Renal pelvis (tissue), 1 donor: ENCODE measurements at regions not wholly inside any gene's neighbourhood (a gene's known extent, or its start where the extent isn't known, plus 50 kb on each side); places are given as distances from the start of the nearest gene placed in this dataset.
"Not testable (repeated sequence)": the region's sequence is repeated elsewhere in the genome, so short reads cannot be mapped to it uniquely, and the experiment has no call there.

ENCODE experiments used
- DNase-seq: peaks from one replicate; pipeline ENCODE4 v3.0.0-alpha.2; 2013

DNA sequence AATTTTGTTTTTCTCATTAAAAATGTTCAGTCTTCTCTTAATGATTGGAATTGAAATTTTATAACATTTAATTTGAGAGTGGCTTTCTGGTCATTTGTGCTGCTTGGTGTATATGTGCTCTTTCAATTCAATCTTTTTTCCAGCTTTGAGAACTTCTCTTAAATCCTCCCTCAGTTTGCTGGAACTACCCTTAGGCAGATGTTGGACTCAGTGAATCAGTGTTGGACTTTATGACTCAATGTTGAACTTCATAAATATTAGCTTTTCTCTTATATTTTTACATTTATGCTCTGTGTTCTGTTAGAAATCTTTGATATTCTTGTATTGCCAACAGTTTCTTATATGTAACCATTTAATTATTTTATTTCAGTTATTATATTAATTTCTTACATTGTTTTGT is 935.5 kb upstream of the FBXO33 start:
- DNase-seq: no peak

DNA sequence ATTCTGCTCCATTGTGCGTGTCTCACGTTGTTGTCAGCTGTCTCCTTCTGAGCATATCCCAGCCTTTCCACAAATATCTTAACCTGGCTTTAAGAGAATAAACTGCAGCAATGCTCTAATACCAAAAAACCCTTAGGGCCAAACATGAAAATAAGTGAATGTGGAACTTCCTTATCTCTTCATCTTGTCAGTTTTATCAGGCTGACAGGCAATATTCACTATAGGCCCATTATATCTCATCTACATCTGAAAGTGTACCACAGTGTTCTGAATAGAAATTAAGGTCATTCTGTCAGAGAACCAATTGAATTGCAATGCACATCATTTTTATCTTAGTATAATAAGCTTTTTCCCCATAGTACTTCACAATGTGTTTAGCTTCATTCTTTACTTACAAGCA is 933.1 kb upstream of the FBXO33 start:
- DNase-seq: no peak

DNA sequence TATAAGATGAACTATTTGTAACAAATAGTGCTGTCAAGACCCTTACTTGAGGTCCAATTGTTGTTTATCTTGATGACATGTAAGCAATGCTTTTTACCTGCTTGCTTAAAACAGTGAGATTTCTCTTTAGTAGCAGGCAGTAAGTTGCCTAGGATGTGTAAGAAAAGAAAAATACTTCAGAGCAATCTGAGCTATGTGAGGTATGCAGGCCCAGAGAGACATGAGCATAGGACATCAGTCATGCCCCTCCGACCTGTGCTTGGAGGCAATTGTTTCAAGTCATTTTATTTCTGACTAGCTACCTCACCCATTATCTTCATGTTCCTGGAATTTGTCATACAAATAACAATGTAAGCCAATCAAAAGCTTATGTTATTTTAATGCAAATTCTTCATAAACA is 930.6 kb upstream of the FBXO33 start:
- no peak for DNase-seq

DNA sequence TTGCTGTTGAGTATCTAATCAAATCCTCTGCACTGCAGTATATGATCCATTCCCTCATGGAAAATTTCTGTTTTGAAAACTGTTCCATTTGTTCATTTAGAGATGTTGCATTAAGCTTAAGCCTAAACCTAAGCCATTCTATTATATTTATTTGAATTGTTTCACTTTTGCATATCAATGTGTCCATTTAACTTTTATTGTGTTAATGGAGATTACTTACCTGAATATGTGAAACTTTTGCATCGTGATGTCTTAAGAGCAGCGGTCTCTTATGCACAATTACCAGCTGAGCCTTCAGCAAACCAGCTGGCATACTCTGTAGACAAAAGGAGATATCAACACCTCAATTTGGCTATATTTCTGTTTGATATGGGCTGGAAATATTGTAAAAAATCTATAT is 922.5 kb upstream of the FBXO33 start:
- no peak for DNase-seq

DNA sequence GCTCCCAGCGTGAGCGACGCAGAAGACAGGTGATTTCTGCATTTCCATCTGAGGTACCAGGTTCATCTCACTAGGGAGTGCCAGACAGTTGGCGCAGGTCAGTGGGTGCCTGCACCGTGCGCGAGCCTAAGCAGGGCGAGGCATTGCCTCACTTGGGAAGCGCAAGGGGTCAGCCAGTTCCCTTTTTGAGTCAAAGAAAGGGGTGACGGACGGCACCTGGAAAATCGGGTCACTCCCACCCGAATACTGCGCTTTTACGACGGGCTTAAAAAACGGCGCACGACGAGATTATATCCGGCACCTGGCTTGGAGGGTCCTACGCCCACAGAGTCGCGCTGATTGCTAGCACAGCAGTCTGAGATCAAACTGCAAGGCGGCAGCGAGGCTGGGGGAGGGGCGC is 915.9 kb upstream of the FBXO33 start:
- not testable (repeated sequence) for DNase-seq

DNA sequence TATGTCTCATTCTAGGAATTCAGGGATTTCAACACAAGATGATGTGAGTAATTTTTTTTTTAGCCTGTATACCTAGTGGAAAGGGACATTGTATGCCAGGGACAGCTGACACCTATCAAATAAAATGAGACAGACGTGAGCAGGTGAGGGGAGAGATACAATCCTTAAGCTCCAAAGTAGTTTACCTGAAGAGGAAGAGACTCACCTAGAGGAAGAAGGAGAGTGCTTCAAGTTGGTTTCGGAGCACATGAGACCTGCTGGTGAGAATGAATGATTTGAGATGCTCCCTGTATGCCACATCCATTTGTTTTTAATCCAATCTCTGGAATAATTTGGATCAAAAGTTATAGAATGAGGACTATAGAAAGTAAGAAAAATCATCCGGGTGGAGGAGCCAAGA is 915.4 kb upstream of the FBXO33 start:
- DNase-seq: no peak

DNA sequence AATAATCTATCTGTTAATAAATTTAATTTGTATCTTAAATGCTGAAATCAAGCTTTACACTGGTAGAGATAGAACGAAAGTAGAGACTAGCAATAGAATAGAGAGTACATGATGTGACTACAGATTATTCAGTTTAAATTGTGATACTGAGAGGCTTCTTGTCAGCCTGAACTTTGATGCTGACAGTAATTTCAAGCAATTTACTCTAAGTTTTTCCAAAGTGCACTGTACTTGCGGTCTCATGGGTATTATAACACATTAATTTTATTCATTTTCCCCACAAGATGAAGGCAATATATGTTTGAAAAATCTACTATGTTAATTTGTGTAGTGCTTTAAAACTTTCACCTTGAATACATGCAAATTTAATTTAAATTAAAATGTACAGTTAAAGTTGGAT is 914.0 kb upstream of the FBXO33 start:
- no peak for DNase-seq

DNA sequence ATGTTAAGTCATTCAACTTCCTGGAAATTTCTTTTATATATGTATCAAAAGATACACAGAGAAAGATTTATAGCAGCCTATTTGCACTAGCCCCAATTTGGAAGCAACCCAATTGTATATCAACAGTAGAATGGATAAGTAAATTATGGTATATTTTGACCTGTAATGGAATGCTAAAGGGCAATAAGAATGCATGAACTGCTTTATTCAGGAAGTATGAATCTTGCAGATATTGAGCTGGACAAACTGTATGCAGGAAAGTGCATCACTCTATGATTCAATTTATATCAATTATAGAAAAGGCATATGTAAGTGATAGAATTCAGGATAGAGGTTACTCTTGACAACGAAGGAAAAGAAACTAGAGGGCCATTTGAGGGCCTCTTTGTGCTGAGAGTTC is 913.1 kb upstream of the FBXO33 start:
- DNase-seq: peak; percentile 29

DNA sequence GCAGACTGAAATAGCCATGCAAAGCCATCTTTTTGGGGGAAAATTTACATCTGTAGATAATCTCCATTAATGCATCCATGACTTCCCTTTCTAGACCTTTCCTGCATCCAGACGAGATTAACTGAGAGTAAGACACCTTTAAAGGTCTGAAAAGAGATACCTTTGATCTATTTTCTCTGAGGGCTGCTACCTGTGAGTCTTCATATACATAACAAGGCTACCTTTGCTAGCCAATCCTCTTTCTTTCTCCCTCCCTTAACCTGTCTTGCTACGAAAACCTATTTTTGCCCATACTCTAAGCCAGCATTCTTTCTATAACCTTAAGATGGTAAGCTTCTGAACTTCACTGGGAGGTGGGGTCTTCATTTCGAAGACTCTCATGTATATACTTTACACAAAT is 908.5 kb upstream of the FBXO33 start:
- no peak for DNase-seq

DNA sequence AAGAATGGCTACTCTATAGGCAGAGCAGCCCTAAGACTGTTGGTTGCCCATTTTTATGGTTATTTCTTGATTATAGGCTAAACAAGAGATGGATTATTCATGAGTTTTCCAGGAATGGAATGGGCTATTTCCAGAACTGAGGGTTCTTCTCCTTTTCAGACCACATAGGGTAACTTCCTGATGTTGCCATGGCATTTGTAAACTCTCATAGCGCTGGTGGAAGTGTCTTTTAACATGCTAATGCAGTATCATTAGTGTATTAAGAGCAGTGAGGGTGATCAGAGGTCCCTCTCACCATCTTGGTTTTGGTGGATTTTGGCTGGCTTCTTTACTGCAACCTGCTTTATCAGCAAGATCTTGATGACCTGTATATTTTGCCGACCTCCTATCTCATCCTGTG is 904.6 kb upstream of the FBXO33 start:
- no peak for DNase-seq

DNA sequence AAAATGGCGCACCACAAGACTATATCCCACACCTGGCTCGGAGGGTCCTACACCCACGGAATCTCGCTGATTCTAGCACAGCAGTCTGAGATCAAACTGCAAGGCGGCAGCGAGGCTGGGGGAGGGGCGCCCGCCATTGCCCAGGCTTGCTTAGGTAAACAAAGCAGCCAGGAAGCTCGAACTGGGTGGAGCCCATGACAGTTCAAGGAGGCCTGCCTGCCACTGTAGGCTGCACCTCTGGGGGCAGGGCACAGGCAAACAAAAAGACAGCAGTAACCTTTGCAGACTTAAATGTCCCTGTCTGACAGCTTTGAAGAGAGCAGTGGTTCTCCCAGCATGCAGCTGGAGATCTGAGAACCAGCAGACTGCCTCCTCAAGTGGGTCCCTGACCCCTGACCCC is 894.3 kb upstream of the FBXO33 start:
- DNase-seq: not testable (repeated sequence)

DNA sequence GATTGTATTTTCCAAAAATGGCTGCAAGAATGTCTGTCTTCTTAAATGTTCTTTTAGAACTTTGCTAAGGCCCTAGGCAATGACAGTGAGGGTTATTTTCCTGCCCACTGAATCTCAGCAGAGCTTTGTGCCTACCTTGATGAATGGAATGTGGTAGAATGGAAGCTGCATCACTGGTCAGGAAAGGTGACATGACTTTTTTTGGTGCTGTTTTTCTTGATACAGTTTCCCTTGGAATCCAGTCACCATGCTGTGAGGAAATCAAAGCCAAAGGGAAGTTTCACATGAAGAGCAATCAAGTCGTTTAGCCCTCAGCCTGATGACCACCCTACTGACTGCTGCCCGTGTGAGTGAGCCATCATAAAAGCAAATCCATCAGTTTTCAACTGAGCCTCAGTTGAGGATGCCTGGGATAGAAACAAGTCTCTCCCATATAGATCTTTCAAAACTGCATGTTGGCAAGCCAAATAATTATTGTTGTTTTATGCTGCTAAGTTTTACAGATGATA is 886.0 kb upstream of the FBXO33 start:
- no peak for DNase-seq

DNA sequence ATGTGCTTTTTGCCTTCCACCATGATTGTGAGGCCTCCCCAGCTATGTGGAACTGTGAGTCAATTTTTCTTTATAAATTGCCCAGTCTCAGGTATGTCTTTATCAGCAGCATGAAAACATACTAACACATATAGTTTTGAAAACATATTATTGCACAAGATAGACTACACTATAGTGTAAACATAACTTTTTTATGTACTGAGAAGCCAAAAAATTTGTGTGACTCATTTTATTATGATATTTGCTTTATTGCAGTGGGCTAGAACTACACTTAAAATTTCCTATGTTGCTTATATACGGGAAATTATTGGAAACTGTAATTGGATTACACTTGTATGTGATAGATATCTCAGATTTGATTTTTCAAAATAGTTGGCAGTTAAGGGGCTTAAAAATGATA is 885.5 kb upstream of the FBXO33 start:
- DNase-seq: no peak

DNA sequence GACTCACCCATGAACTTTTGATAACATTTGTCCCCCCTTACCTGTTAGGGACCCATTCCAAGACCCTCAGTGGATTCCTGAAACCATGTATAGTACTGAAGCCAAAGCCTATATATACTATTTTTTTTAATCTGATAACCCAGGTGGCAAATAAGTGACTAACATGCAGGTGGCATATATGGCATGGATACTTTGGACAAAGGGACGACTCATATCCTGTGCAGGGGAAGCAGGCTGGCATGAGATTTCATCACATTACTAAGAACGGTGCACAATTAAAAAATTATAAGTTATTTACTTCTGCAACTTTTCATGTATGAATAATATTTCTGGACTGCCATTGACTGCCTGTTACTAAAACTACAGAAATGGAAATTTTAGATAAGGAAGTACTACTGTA is 880.1 kb upstream of the FBXO33 start:
- DNase-seq: no peak

DNA sequence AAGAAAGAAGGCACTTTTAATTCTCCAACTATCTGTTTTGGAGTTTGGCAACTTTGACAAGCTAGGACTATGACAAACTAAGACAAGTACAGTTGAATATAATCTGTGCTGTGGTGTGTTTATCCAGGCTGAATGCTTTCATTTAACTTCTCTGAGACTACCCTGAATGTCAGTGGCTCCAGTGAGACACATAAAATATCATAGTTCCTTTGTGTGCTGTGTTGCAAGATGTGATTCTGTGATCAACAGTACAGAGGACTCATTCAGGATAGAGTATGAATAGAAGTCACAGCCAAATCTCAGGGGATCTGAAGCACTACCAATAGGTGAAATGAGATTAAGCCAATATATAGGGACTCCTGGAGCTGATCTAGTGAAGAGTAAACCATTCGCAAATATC is 876.9 kb upstream of the FBXO33 start:
- no peak for DNase-seq

DNA sequence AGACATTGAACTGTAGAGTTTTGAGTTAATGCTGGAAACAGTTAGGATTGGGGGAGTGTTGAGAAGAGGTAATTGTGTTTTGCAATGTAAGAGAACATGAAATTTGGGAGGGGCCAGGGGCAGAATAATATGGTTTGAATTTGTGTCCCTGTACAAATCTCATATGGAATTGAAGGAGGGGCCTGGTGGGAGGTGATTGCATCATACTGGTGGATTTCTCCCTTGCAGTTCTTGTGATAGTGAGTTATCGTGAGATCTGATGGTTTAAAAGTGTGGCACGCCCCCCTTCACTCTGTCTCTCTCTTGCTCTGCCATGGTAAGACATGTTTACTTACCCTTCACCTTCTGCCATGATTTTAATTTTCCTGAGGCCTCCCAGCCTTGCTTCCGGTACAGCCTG is 876.0 kb upstream of the FBXO33 start:
- DNase-seq: no peak

DNA sequence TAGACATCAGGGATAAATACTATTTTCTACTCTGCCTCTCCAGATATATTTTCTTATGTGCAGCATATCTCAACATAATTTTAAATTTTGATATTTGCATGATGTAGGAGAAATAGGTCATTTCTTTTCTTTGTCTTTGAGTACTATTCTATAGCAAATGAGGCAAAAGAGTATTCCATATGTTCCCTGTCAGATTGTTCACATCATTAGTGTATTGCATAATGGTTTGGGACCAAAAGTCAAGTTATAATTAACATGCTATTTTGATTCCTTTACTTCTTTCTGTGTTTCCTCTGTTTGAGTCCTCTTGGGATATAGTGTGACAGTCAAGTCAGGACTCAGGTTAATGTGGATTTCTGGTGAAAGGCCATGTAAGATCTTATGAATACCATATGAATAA is 864.6 kb upstream of the FBXO33 start:
- no peak for DNase-seq

DNA sequence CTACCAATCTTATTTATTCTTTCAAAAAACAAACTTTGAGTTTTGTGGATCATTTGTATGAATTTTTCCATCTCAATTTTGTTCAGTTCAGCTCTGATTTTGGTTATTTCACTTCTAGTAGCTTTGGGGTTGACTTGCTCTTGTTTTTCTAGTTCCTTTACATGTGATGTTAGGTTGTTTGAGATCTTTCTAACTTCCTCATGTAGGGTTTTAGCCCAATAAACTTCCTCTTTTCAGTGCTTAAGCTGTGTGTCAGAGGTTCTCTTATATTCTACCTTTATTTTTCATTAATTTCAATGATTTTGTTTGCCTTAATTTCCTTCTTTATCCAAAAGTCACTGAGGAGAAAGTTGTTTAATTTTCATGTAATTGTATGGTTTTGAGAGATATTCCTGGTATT is 860.4 kb upstream of the FBXO33 start:
- DNase-seq: no peak

DNA sequence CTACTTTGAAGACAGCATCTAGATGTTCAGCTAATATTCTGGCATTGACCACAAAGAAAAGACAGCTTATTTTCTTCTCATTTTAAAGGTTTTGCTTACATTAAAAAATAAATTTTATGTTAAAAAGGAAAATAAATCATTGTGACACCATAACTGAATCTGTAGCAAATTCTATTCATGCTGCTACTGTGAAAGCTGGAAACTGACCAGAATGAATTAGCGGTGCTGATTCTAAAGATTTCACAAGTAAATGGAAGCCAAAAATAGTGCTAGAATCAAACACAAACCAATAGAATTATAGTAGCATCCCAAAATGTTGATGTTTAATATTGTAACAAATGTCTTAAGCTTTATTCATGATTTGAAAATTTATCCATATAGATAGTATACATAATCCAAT is 850.0 kb upstream of the FBXO33 start:
- no peak for DNase-seq

DNA sequence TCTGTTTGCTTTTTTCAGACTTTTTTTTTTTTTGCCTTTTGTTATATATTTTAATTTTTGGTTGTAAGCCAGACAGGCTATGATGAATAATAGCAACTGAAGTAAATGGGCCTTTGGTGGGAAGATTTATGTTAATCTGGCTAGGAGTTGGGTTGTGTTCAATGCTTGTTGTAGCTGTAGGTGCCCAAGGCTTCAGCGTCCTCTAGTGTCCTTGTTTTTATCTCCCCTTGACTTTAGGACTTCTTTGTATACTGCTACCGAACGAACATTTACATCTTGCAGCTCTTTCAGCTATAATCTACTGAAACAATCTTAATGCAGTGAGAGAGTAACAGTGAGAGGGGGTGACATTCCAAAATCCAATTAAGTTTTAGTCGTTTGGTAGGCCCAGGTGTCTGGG is 848.4 kb upstream of the FBXO33 start:
- DNase-seq: no peak

DNA sequence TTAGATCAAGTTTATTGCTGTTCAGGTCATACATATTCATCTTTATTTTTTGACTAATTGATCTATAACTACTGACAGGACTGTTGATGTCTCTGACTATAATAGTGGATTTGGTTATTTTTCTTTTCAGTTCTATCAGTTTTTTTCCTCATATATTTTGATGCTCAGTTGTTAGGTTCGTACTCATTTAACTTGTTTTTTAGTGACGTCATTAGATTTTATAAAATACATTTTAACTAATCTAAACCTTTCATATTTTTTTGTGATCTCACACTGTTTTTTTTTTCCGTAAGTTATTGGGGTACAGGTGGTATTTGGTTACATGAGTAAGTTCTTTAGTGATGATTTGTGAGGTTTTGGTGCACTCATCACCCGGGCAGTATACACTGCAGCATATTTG is 841.2 kb upstream of the FBXO33 start:
- no peak for DNase-seq

DNA sequence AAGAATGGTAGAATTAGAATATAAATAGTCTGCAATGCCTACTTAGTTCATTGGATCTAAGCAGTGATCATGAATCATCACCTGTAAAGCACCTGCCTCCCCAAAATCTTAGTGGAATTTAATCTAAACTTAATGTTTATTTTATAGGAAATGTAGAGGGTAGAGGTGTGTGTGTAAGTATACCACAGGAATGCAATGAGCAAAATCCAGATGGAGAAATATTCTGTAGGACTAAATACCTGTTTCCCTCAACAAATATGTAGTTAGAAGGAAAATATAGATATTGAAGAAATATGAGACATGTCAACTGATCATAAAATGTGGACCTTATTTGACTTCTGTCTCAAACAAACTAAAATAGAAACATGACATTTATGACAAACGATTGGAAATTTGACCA is 839.2 kb upstream of the FBXO33 start:
- DNase-seq: no peak

DNA sequence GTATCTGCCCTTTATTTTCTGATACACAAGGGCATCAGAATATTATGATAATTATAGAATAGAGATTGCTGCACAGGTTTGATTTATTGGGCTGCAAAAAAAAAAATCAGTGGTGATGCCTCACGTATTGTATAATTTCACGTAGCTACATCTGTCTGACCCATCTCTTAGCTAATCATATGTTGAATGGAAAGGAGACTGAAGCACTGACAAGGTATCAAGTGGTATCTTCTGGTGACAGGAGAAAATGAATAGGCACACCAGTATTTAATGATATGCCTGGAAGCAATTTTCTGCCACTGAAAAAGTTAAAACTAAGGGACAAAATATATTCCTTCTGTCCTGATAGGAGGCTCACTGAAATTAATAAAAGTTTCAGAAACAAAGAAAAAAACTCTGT is 837.2 kb upstream of the FBXO33 start:
- no peak for DNase-seq

DNA sequence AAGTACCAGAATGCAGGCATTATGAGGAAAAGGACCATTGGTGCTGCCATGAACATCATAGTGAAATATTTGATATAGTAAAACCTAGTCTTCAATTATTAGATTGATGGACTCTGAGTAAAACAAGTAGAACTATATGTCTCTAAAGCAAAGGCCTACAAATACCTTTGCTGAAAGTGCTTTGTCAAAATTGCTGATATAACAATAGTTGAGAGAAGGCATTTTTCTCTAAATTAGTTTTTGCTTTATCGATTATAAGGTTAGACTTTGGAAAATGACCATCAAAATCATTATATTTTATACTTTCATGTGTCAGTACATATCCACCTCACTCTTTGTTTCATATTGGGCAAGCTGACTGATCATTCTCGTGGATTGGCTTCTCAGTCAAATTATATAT is 836.0 kb upstream of the FBXO33 start:
- DNase-seq: no peak

DNA sequence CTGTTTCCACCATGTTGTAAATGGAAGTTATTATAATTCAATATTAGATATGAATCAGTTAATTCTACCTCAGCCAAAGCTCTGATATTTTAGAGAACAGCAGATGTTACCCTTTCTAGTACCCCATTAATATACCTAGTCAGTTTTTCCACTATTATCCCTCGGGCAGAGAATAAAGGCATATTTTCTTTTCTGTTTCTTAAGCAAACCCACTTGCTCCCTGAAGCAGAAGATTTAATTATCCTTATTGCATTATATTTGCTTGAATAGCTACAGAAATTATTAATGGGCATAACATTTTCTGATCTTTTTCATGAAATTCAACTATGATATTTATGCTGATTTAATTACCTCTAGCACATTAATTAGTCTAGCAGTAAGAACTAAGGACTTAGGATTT is 832.9 kb upstream of the FBXO33 start:
- DNase-seq: no peak
